Fibroblast of mammary gland (primary cell): ENCODE measurements at regions not wholly inside any gene's neighbourhood (a gene's known extent, or its start where the extent isn't known, plus 50 kb on each side); places are given as distances from the start of the nearest gene placed in this dataset.

ENCODE experiments used
- DNase-seq: peaks from one replicate; pipeline ENCODE4 v3.0.0-alpha.2; 2010; ENCODE audit warnings: low read depth
- H3K4me3 ChIP-seq: 2 replicates; pipeline ENCODE4 v1.5.1; 2011; ENCODE audit warnings: low read depth, mild to moderate bottlenecking, low read length, moderate library complexity; ENCODE audit not compliant: control insufficient read depth
- TF ChIP-seq, protein P1 (sequence below): conservative IDR thresholded peaks from 2 replicates; pipeline ENCODE4 v1.5.1; 2011; ENCODE audit warnings: low read depth, low read length, inconsistent platforms; ENCODE audit not compliant: control insufficient read depth, insufficient read depth

DNA sequence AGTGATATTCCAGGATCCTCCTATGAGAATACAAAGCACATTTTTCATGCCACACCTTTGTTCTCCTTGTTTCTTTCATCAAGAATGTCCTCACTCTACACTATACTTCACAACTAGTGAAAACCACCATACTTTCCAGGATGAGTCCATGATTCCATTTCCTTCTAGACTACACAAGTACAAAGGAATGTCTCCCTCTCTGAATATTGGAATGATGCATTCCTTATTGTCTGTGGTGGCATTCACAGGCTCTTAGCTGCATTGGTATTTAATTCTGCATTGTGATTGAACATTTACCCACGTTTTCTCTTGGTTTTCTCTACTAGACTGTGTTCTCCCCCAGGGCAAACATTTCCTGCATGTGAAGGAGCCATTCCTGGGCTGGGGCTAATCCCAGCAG lies 217.5 kb downstream of the RAP2B start:
- H3K4me3 ChIP-seq, result no peak overlapping the region
- DNase-seq, result no peak
- TF ChIP-seq, protein P1, sequence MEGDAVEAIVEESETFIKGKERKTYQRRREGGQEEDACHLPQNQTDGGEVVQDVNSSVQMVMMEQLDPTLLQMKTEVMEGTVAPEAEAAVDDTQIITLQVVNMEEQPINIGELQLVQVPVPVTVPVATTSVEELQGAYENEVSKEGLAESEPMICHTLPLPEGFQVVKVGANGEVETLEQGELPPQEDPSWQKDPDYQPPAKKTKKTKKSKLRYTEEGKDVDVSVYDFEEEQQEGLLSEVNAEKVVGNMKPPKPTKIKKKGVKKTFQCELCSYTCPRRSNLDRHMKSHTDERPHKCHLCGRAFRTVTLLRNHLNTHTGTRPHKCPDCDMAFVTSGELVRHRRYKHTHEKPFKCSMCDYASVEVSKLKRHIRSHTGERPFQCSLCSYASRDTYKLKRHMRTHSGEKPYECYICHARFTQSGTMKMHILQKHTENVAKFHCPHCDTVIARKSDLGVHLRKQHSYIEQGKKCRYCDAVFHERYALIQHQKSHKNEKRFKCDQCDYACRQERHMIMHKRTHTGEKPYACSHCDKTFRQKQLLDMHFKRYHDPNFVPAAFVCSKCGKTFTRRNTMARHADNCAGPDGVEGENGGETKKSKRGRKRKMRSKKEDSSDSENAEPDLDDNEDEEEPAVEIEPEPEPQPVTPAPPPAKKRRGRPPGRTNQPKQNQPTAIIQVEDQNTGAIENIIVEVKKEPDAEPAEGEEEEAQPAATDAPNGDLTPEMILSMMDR, result no peak

DNA sequence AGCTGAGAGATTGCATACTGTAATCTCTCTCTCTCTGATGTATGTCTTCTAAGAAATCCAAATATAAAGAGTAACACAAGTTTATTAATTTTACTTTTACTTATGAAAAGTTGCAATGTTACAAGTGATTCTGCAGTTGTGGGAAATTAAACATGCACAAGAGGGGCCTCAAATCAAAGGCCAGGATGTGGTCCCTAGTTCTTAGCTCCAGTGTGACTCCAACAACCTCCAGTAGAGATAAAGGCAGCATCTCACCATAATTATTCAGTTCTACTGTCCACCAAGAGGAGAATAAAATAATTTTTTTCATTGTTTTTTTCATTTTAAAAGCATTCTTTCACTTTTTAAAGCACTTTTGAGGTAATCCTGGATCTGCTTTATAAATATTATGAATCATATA lies 223.3 kb downstream of the RAP2B start:
- H3K4me3 ChIP-seq, result no peak overlapping the region
- no peak for DNase-seq
- TF ChIP-seq, protein P1, result no peak

- H3K4me3 ChIP-seq, result no peak overlapping the region
- DNase-seq, result no peak
- TF ChIP-seq, protein P1, result no peak
Measured at GRCh38 chr3:153392363-153392762, 230.3 kb downstream of the RAP2B start.

GRCh38 chr3:153394017-153394416 lies 232.0 kb downstream of the RAP2B start:
- no peak overlapping the region for H3K4me3 ChIP-seq
- TF ChIP-seq, protein P1, result no peak
- no peak for DNase-seq

DNA sequence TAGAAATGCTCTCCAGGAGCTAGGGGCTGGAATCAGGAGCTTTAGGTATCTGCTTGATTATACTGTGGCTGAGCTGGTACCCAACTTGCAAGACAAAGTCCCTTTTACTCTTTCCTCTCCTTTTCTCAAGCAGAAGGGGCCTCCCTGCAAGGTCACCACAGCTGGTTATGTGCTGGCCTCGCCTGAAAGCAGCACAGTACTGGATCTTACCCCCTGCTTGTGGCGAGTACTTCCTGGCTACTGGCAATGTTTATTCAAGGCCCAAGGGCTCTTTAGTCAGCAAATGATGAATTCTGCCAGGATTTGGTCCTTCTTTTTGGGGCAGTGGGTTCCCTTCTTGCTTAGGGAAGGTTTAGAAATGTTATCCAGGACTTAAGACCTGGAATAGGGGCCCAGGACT lies 234.6 kb downstream of the RAP2B start:
- DNase-seq, result no peak
- TF ChIP-seq, protein P1, result no peak

DNA sequence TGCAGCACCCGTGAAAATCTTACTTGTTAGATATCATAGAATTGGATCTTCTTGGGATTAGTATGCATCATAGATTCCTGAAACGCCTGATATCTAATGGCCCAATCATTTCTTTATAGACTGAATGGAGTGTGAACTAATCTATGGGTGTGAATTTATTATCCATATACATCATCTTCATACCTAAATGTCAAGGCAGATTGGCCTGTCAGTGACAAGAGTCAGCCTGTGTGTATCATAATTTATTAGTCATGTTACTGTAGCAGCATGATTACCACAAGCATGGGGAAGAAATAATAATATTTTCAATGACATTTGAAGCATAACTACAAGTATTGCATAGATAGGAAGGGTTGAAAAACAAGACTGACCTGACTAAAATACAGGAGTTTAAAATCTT lies 235.8 kb downstream of the RAP2B start:
- no peak for DNase-seq
- TF ChIP-seq, protein P1, result no peak
- no peak overlapping the region for H3K4me3 ChIP-seq

More for the DNA sequence above, 234.6 kb downstream of the RAP2B start:
- no peak overlapping the region for H3K4me3 ChIP-seq

DNA sequence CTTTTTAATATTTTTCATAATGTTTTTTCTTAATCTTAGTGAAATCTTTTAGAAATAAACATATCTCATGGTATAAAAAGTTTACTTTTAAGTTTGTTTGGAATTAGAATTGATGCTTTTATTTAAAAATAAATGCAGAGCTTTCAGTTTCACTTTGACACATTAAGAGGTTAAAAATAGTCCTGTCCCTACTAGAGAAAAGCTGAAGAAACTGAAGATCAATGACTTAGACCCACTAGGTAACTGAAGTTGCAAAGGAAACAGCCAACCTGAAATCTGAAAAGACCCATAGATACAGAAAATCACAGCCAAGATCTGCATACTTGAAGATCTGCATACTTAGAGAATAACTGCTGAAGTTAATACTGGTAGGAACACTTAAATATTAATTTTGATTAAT lies 237.6 kb downstream of the RAP2B start:
- TF ChIP-seq, protein P1, result no peak
- no peak for DNase-seq

More for the DNA sequence above, 237.6 kb downstream of the RAP2B start:
- no peak overlapping the region for H3K4me3 ChIP-seq
